GM18520 (cell line): ENCODE measurements at regions not wholly inside any gene's neighbourhood (a gene's known extent, or its start where the extent isn't known, plus 50 kb on each side); places are given as distances from the start of the nearest gene placed in this dataset.

Source experiments
- ATAC-seq: cut with Tn5 transposase; IDR thresholded peaks from one replicate; pipeline ENCODE4 v1.9.1; 2021; ENCODE audit not compliant: unreplicated experiment

- ATAC-seq, result no peak
Measured at GRCh38 chr13:73248711-73249580, 190.1 kb downstream of the KLF5 start.

- ATAC-seq, result no peak
Measured at GRCh38 chr13:73248154-73248553, 189.3 kb downstream of the KLF5 start.

- no peak for ATAC-seq
Measured at GRCh38 chr13:73245246-73245645, 186.4 kb downstream of the KLF5 start.

DNA sequence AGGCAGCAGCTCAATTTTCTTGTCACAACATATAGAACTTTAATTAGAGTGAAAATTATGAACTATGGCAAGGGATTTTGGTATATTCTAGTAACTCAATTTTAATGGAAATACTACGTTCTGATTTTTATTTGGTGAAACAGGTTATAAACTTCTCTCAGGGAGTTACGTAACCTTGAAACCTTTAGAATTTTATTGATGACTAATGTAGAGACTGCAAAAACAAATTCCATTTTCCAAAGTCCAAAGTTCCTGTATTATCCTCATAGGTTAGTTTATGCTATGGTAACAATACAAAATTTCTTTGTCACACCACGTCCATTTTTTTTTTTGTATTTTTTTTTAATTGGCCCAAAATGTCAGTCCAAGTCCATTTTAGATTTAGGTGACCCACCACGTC, 185.7 kb downstream of the KLF5 start:
- ATAC-seq, result no peak

GRCh38 chr13:73242515-73243015, 183.8 kb downstream of the KLF5 start:
- no peak for ATAC-seq

DNA sequence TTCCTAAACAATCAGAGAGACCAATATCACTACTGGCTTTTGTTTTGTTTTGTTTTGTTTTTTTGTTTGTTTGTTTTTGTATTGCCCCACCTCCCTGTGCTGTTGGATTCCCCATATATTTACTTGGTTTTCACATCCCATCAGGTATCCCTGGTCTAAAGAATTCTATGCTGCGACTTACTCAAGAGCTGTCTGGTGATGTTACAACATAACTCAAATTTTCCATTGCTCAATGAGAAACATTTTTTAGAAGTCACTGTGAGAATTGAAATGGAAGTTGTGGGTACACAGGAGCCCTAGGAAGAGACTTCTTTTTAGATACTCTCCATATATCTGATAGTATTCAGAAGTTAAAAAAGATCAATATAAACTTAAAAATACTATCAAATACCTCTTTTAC, 181.4 kb downstream of the KLF5 start:
- ATAC-seq, result no peak

DNA sequence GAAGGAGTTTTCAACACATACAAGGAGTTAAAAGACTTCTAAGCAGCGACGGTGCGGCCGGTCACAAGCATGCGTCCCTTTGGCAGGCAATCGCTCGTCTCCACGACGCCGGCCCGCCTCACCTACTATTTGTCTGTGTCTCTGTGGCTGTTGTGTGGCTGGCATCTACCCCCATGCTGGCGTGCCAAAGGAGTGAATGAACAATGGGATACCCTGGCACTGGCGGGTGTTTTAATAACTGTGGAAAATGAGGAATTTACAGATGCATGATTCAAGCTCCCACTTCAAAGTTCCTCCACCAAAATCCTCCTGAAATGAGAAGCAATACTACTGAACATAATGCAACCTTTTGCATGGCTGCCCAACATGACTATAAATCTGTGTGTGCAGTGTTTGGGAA, 176.6 kb downstream of the KLF5 start:
- no peak for ATAC-seq

DNA sequence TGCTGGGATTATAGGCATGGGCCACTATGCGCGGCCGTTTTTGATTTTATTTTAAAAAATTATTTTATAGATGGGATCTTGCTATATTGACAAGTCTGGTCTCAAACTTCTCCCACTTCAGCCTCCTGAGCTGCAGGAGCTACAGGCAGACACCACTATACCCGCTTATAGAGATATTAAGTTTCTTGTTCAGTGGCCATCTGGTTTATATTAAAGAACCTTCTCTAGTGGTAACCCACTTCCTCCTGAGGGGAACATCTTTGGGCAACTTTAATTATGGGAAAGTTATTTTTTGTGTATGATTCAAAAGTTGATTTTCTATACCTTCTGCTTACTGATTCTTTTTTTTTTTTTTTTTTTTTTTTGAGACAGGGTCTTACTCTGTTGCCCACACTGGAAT, 172.7 kb downstream of the KLF5 start:
- ATAC-seq, result no peak

DNA sequence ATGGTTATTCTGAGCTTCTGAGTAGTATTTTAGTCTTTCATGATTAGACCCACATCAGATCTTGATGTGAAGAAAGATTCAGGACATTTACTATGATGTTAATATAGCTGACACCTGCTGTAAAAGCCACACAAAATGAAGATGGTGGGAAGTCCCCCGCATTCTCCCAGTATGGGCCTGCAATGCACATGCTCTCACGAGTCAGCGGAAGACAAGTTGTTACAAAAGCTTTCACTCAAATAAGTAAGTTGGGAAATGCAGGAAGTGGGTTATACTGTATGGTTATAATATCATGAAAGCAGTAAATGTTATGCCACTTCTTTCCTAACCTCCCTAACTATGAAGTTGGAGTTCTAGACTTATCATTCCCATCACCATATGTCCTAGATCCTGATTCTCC, 171.9 kb downstream of the KLF5 start:
- ATAC-seq, result no peak

DNA sequence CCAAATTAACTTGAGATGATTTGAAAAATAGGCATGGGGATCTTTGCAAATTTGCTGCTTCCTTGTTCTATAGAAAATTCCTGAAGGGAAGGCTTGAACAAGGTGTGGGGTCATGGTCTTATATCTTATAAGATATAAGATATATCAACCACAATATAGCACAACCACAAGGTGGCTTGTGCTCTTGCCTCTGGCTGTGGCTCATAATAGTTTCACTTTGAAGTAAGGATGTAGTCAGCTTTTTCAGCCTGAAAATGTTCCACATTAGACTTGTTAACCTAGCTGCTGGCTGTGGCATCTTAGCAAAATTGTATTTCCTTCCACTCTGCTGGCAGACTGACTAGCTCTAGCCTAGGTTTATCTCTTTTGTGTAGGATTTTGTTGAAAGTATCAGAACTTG, 169.7 kb downstream of the KLF5 start:
- no peak for ATAC-seq

- ATAC-seq, result no peak
Measured at GRCh38 chr13:73225990-73226389, 167.2 kb downstream of the KLF5 start.

DNA sequence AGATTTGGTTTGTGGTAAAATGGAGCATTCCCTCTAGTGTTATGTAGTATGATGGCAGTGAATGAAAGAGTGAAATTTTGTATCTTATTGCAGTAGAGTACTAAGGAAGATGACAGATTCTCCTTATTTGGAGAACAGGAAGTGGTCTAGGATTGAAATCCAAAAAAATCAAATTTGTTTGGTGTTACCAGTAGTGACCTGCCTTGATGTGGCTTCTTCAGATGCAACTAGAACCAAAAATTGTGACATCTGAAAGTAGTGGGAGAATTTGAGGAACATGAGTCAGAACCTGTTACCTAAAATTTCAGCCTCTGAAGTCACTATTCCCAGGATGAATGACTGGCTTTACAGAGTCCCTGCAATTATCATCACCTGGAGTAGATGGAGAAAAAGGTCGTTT, 165.9 kb downstream of the KLF5 start:
- ATAC-seq, result no peak

- ATAC-seq, result peak; percentile 98
Measured at GRCh38 chr13:73223372-73223781, 164.6 kb downstream of the KLF5 start.

GRCh38 chr13:73222627-73223305, 164.0 kb downstream of the KLF5 start:
- no peak for ATAC-seq

DNA sequence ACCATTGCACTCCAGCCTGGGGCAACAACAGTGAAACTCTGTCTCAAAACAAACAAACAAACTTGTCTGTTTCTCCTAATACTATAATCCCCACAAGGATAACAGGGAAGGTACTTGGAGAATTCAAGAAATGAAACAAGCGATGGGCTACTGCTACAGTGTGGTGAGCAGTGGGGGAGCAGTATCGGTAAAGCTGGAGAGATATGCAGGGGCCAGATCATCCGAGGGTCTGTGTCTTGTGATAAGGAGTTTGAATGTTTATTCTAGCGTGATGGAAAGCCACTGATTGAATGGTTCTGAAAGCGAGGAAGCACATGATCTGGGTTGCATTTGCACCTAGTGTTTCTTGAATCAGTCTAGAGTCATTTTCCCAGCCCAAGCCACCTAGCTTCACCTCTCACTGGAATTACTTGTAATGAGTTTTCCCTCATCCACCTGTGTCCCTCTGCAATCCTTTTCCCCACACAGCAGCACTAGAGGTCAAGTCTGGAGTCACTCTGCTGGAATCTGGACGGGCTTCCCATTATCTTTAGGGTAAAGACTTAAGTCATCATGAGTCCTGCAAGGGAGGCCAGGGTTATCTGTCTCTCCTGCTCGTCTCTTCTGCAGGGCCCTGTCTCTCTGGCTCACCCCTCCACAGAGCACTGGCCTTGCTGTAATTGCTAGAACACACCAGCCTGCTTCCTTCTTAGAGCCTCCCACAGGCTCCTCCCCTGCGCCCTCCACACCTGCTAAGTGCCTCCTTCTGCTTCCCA, 162.3 kb downstream of the KLF5 start:
- ATAC-seq, result no peak

- ATAC-seq, result no peak
Measured at GRCh38 chr13:73218181-73218580, 159.4 kb downstream of the KLF5 start.

DNA sequence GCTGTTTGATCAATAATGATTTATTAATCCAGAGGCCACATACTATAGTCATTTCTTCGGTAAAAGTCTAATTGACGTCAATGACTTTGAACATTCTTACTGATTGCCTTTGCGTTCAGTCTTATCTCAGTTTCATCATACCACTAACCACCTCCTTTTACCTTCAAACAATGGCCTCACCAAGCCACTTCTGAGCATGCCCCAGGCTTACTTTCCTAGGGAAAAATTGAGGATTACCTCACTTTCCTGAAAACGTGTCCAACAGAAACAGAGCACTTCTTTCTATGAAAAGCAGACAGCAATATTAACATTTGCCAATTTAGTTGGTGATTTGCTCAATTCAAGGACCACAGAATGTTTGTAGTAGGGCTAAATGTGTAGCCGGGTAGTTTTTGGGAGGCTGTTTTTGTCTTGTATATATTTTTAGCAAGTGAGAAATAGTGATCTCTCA, 157.6 kb downstream of the KLF5 start:
- ATAC-seq, result no peak

DNA sequence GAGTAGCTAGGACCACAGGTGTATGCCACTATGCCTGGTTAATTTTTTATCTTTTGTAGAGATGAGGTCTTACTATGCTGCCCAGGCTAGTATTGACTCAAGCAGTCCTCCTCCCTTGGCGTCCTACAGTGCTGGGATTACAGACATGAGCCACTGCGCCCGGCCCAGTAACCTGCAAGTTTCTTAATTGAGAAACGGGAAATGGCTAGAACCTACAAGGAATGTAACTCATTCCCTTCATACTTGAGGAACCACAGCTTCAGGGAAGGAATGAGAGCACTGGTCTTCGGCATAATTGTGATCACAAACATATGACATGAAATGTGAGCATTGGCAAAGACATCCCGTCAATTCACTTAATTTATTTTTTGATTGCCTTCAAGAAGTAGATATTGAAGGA, 157.0 kb downstream of the KLF5 start:
- no peak for ATAC-seq

DNA sequence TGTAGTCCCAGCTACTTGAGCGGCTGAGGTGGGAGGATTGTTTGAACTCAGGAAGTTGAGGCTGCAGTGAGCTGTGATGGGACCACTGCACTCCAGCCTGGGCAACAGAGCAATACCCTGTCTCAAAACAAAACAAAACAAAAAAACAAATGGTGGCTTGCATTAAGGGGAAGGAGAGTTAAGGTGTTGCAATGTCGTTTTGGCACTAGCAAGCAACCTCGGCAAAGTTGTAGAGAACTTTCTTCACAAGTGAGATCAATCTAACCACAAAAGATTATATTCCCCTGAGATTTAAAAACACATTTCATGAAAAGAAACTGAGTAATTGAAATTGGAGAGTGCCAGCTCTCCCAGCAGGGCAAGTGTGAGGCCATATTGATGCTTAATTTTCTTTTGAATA, 153.7 kb downstream of the KLF5 start:
- no peak for ATAC-seq

DNA sequence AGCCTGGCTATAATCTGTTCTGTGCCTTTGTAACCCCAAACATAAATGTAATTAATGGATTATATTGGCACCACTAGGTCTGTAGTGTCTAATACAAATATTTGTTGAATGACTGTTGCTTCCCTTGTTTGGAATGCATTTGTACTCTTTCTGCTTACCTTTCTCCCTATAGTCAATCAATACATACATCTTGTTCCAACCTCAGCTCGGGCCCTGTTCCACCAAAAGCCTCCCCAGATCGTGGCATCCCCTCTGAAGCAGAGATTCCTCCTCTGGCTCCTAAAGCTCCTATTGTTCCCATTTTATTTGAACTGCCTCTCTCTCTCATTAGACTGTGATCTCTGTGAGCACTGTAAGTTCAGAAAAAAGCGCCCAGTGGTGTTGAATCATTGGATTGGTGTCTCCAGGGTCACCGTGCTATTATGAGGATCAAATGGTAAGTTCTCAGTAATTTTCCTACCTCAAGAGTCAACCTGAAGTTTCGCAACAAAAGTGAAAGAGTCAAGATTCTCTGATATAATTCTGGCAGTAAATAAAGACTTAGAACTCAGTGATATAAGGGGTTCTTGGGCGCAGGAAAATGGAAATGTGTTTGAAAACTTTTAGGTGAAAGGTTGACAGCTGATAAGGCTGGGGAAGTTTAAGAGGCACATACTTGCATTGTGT, 151.5 kb downstream of the KLF5 start:
- ATAC-seq, result no peak

DNA sequence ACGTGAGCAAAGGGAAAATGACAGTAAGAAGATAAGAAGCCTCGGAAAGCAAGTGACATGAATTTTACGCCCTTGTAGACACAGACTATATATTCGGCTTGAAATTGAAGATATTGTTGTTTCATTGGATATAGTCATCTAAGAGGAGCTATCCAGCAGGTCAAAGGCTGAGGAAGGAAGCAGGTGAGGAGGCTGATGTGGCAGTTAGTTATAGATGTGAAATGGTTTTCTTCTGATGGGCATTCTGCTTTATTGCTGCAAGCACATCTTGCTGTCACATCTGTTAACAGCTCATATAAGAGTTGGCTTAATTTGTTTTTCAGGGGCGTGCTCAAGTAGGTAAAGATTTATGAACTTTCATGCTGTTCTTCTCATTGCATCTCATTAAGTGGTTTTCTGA, 146.1 kb downstream of the KLF5 start:
- ATAC-seq, result no peak
